ENCODE measurements at regions not wholly inside any gene's neighbourhood (a gene's known extent, or its start where the extent isn't known, plus 50 kb on each side); places are given as distances from the start of the nearest gene placed in this dataset.
"Not testable (repeated sequence)": the region's sequence is repeated elsewhere in the genome, so short reads cannot be mapped to it uniquely, and the experiment has no call there.

DNA sequence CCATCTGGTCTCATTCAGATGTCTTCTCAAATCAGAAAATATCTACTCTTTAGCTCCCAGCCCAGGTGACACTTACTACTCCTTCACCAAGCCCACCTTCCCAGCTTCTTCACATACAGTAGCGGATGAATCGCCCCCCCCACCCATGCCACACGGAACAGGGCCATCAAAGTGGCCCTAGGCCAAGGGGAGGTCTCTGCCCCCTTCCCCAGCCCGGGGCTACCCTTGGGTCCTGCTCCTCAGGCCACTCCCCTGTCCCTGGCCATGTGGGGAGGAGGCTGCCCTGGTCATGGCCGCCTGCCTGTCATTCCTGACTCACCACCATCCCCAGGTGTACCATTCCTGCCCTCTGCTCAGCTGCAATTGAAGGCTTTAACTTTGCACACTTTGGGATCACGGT, 142.8 kb downstream of the NECTIN1 start:
- DNase-seq (ENCODE audit: low read depth in 1 of 2, low spot score in 1 of 2): no peak

DNA sequence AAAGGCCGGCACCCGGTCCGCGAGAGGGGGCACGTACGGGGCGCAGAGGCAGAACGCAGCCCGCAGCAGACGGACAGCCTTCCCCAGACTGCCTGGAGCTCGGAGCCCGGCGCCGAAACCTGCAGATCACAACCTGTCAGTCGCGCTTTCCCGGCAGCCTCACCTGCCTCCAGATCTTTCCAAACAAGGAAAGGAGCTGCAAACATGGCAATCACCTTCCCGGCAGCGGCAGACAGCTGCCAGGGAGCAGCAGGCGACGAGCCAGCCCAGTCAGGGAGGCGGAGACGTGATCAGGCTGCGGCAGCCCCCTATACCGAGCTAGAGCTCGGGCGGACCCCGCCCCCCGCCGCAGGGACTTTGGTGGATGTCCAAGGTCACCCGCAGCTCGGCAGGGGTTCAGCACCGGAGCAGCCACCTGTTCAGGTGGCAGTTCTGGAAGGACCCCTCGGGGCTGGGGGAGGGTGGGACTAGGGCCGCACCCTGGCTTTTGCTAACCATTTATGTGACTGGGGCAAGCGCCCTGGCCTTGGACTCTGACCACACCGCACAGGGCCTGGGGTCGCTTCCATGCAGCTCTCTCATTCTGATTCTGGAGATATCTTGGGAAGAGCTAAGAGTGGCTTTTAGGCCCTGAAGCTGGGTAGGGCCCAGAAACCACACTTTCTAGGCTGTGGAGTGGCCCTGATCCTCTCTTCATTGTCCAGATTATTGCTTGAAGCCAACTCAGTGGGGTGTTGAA, 143.8 kb downstream of the NECTIN1 start:
- DNase-seq (ENCODE audit: low read depth in 1 of 2, low spot score in 1 of 2): no peak

DNA sequence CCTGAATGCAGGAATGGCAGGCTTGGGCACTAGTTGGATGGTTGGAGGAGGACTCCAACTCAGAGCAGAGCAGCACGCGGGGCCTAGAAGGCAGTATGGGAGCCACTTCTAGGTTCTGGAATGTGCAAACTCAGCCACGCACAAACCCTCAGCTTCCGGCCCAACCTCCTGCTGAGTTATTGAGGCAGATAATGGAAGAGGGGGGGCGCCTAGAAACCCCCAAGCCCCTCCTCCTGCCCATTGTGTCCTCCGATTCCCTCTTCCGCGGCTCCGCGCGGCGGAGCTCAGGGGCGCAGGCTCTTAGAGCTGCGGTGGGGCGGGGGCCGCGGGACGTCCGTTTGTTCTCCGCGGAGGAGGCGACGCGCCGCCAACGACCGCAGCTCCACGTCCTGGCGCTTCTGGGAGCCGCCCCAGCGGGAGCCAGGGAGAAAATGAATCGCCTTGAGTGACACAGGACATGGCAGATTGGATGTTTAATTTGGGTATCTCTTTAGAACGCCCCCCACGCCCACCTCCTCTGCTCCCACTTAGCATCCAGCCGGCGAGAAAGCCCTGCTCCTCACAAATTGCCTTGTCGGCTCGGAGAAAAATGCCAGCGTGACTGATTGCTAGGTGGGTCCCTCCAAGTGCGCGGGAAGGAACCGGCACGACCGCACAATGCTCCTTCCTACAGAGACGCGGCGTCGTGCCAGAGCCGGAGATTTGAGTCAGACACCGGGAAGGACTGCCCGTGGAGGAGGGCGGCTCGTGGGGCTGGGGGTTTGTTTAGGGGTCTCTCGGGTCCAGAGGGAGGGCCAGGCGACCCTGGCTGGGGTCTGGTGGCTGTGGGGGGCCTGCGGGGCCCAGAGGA, 144.6 kb downstream of the NECTIN1 start:
- no peak for DNase-seq (ENCODE audit: low read depth in 1 of 2, low spot score in 1 of 2)

DNA sequence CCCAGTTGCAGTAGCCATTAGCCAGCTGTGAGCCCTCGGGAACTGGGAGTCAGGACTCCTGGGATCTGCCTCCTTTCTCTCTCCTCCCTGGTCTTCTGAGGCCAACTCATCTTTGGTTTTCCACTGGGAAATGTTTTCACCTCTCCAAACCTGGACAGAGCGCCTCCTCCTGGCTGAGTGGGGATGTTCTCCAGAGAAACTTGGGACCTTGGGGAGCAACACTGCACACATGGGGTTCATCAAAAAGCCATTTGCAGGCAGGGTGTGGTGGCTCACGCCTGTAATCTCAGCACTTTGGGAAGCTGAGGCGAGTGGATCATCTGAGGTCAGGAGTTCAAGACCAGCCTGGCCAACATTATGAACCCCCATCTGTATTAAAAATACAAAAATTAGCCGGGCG, 145.4 kb downstream of the NECTIN1 start:
- no peak for DNase-seq (ENCODE audit: low read depth in 1 of 2, low spot score in 1 of 2)

DNA sequence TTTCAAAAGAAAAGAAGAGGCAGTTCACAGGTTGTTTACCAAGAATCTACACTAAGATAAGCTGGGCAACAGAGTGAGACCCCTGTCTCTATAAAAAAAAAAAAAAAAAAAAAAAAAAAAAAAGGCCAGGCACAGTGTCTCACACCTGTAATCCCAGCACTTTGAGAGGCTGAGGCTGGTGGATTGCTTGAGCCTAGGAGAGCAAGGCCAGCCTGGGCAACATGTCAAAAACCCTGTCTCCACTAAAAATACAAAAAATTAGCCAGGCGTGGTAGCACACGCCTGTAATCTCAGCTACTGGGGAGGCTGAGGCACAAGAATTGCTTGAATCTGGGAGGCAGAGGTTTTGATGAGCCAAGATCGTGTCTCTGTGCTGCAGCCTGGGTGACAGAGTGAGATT, 147.6 kb downstream of the NECTIN1 start:
- not testable (repeated sequence) for DNase-seq (ENCODE audit: low read depth in 1 of 2, low spot score in 1 of 2)

DNA sequence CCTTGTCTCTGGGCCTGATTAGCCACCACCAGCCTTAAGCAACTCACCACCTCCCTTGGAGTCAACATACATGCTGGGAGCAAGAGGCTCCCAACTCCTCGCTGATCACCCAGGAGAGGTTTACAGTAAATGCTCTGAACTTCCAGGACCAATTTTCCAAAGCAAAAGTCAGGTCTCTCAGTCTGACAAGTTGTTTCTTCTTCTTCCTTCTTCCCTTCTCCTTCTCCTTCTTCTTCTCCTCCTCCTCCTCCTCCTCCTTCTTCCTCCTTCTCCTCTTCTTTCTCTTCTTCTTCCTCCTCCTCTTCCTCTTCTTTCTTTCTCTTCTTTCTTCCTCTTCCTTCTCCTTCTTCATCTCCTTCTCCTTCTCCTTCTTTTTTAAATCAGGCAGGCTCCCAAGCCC, 148.2 kb downstream of the NECTIN1 start:
- no peak for DNase-seq (ENCODE audit: low read depth in 1 of 2, low spot score in 1 of 2)

DNA sequence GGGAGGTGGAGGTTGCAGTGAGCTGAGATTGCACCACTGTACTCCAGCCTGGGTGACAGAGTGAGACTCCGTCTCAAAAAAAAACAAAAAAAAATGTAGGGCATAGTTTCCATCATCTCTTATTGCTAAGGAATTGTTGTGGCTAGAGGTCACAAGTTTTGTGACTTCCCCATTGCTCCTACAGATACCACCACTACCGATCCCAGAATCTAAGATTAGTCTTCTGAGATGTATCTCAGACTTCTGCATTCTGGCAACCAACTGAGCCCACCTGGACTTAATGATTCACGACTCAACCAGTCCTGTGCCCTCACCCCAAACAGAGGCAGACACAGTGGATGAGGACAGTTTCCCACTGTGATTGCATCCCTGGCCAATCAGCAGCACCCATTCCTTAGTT, 148.9 kb downstream of the NECTIN1 start:
- no peak for DNase-seq (ENCODE audit: low read depth in 1 of 2, low spot score in 1 of 2)

DNA sequence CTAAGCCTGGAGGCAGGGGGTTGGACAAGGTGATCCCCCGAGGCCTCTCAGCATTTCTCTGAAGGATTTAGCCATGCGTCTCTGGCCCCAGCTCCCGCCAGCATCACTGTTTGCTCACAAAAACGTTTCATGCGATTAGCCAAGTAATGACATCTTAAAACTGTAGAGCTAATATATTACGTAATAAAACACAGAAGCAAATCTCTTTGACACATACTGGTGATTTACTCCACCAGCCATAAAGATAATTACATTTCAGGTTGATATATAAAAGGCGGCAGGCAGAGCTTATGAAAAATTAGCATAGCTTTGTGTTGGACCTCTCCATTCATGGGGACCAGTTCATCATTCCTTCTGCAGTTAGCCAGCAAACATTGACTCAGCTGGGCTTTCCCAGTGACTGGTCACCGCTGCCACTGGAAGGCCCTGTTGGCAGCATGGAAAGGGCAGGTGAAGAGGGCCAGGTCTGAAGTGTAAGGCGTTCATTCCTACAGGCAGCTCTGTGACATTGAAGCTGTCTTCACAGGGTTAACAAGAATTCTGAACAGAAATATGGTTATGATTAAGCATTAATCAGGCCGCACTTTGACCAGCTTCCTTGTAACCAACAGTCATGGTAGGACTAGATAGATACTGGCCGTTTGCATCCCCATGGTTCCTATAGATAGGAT, 150.3 kb downstream of the NECTIN1 start:
- DNase-seq (ENCODE audit: low read depth in 1 of 2, low spot score in 1 of 2): no peak

DNA sequence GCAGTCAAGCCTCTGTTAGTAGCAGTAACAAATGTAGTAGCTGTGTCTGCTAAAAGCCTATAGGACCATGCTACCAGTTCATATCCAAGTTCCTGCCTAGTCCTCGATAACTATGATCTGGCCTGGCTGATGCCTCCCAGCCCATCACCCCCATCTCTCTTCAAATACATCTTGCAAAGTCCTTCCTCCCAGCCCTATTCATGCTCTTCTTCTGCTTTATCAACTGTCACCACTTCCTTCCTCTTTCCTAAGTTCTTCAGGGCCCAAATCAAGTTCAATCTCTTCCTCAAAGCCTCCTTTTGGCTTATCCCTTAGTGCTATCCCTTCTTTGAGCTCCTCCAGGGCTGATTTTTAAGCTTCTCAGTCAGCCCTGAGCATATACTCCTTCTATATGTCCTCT, 150.9 kb upstream of the THY1 start:
- DNase-seq (ENCODE audit: low read depth in 1 of 2, low spot score in 1 of 2): no peak

DNA sequence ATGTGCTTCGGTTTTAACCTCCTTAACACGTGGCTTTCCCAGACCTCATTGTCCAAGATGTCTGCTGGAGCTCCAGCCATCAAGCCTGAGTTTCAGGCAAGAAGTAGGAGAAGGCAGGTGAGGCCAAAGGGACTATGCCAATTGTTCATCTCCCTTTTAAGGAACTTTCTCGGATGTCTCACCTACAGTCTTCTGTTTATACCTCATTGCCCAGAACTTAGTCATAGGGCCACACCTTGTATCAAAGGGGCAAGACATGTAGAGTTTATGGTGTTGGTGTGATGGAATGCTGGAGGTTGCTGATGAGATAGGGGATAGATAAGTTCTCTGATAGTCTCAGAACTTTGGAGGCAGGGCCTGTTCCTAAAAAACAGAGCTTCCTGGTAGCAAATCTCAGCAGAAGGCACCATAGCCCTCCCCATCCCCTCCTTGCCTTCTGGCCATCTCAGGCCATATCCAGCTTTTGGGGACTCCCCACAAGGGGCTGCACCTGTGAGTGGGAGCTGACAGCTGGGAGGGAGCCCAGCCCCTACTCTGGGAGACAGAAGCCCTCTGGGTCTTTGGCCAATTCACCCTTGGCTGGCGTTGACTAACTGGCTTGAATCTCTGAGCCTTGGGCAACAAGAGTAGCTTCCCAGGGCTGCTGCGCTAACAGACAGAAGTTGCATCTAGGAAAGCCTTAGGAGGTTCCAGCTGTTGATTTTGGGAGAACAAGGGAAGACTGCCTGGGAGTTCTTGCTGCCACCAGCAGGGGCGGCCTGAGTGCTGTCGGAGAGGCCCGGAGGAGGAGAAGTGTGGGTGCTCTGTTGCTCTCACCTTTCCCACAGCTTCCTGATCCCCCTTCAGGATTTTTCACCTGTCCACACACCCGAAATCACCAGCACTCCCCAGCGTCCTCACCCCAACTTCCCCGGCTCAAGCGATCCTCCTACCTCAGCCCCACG, 149.8 kb upstream of the THY1 start:
- no peak for DNase-seq (ENCODE audit: low read depth in 1 of 2, low spot score in 1 of 2)

DNA sequence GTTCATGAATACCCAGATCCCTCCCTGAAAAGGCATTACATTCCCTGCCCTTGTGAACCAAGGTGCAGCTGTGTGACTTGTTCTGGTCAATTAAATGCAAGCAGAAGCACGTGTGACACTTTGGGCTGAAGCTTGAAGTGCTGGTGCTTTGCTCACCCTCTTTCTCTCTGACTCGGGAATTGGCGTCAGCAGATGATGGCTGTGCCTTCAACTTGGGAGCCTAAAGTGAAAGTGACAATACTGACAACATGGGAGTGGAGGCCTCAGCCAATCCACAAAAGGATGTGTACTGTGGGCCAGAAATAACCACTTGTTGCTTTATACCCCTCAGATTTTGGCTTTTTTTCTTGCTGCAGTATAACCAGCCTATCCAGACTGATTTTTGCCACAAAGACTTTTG, 148.3 kb upstream of the THY1 start:
- no peak for DNase-seq (ENCODE audit: low read depth in 1 of 2, low spot score in 1 of 2)

DNA sequence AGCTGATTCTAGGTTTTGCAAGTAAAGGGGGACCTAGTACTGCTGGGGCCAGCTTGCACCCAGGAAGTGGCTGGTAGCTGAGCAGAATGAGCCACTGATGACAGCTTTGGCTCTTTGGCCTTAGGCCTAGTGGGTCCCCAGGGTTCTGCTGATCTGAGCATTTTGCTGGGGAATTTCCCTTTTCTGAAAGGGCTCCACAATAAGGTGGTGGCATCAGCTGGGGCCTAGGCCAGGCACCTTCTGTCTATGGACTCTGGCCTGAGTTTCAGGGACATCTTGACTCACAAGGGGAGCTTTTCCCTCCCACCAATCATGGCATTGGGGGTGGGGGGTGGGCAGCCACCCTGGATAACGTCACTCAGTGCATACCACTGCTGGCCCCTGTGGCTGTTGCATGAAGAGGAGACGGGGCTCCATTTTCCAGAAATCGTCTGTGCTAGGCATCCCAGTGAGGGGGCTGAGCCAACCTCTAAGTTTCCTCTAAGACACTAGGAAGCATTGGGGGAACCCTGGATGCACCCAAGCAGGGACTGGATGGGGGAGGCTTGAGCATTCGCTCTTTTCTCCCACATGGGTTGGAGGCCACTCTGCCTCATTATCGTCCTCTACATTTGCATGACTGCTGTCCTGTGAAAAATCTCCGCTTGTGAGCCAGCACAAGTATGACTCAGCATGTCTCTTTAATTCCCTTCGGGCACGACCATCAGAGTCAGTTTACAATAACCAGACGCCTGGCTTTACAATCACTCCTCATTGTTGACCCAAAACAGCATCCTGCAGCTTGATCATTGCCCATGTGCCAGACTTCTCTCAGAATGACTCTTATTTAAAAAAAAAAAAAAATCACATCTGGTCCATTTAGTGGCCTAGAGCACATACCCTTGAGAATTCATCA, 145.0 kb upstream of the THY1 start:
- DNase-seq (ENCODE audit: low read depth in 1 of 2, low spot score in 1 of 2): no peak

DNA sequence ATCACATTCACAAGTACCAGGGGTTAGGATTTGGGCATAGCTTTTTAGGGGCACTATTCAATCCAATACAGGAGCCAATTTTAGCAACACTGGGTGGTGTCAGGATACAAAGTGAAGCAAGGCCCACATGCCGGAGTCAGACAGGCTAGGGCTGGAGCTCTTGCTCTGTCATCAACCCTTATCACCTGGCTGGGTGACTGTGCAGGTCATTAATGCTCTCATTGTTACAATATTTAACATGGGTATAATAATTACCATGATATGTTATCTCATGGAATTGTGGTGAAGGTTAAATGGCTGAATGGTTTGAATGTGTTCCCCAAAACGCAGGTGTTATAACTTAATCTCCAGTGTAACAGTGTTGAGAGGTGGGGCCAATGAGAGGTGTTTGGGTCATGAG, 143.3 kb upstream of the THY1 start:
- no peak for DNase-seq (ENCODE audit: low read depth in 1 of 2, low spot score in 1 of 2)

DNA sequence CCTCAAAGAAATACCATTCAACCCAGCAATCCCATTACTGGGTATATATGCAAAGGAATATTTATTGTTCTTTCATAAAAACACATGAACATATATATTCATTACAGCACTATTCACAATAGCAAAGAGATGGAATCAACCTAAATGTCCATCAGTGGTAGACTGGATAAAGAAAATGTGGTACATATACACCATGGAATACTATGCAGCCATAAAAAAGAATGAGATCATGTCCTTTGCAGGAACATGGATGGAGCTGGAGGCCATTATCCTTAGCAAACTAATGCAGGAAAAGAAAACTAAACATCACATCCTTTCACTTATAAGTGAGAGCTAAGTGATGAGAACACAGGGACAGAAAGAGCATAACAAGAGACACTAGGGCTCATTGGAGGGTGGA, 142.7 kb upstream of the THY1 start:
- not testable (repeated sequence) for DNase-seq (ENCODE audit: low read depth in 1 of 2, low spot score in 1 of 2)

DNA sequence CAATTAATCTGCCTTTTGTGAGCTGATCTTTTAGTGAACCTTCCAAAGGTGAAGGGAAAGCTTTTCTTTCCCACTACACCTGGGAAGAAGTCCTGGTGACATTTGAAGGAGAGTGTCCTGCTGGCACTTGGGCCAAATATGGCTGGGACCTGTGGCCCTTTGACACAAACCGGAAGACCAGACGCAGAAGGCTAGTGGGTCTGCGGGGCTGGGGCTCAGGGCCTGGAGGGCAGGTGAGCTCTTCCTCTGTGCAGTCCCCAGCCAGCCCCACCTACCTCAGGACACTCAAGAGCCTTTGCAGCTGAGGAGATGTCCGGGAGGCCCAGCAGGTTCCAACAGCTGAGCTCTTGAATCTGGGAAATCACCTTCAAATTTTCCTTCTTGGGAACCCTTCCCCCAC, 138.0 kb upstream of the THY1 start:
- no peak for DNase-seq (ENCODE audit: low read depth in 1 of 2, low spot score in 1 of 2)

DNA sequence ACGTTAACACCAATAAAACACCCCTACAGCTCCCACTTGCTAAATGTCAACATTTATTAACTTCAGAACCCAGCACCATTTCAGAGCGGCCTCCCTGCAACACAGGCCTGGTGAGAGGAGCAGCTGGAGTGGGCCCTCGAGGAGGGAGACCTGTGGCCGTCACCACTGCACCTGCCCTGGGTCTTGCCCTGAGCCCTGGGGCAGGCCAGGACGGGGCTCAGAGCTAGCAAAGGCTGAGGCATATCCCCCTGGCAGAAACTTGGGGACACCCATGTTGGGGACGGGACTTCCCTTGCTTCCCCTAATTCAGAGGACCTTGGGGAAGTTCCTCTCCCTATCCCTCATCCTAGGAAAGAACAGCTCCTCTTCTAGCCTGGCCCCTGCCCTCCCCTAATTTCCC, 137.3 kb upstream of the THY1 start:
- DNase-seq (ENCODE audit: low read depth in 1 of 2, low spot score in 1 of 2): no peak

DNA sequence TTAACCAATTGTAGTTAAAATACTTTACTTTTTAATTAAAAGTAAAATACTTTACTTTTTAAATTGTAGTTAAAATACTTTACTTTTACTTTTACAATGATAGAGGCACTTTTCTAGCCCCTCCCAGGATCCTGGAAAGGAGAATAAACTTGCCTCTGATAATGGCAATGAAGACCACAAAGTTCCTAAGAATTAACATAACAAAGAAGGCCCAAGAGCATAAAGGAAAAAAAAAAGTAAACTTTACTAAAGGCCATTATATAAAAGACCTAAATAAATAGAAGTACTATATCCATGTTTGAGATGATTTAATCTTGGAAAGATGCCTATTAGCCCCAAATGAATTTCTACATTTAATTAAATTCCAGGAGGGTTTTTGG, 129.1 kb upstream of the THY1 start:
- no peak for DNase-seq (ENCODE audit: low read depth in 1 of 2, low spot score in 1 of 2)

DNA sequence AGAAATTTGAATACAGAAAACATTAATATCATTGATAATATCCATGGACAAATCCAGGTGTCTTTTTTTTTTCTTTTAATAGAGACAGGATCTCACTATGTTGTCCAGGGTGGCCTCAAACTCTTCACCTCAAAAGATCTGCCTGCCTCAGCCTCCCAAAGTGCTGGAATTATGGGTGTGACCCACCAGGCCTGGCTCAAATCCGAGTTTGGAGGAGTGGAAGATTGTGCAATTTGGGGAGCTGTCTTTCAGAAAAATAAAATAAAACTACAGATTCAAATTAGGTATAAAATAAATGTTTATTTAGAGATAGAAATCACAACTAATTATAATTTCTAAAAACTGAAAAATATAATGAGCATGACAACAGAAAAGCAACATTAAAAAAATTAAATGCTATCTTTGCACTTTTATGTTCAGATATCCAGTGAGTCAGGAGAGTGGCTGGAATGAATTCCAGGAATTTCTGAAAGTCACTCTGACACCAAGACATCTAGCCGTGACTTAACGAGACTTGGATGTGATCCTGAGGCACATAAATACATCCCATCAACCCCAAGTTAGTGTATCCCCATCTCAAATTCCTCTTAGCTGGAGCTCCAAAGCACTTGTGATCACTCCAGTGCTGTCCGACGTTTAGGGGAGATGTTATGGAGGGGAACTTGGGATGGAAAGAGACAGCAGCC, 128.6 kb upstream of the THY1 start:
- DNase-seq (ENCODE audit: low read depth in 1 of 2, low spot score in 1 of 2): no peak

DNA sequence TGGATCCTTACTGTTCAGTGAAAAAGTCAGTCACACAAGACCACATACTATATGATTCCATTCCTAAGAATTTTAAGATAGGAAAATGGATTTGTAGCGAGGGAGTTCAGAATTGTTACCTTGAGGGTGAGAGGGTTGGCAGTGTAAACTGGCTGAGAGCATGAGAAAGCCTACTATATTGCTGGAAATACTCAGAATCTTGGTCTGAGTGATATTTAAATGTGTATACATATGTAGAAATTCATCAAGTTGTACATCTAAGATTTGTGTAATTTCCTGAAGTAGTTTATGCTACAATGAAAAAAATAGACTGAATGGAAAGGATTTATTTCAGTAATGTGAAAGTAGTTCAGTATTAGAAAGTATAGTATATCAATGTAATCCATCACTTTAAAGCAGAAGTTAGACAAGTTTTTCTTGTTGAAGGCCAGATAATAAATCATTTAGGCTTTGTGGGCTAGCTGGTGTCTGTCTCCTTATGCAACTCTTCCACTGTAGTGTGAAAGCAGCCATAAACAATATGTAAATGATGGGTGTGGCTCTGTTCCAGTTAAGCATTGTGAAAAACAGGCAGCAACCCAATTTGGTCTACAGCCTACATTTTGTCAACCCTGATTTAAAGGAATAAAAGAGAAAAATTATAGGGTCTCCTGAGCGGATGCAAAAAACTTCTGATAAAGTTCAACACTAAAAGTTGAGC, 127.2 kb upstream of the THY1 start:
- no peak for DNase-seq (ENCODE audit: low read depth in 1 of 2, low spot score in 1 of 2)

Data from activated T-helper 1 cell treated with anti-CD3 and anti-CD28 coated beads, Interleukin-2, amount 50 U/mL, for 16 hours (primary cell).